SK-N-SH (cell line): ENCODE measurements at regions not wholly inside any gene's neighbourhood (a gene's known extent, or its start where the extent isn't known, plus 50 kb on each side); places are given as distances from the start of the nearest gene placed in this dataset.

ENCODE experiments used
- CTCF ChIA-PET: fragments of 300-600, 350-600 bp; formaldehyde crosslinking; extraction: SDS; loops from one replicate; lab custom pipeline; 2021; lab: Yijun Ruan, JAX
- POLR2A ChIA-PET: fragments of 350-600 bp; sonication (Branson Sonifier 250); formaldehyde crosslinking; extraction: SDS; loops from one replicate; lab custom pipeline; 2020; ENCODE audit warnings: antibody characterized with exemption, inconsistent platforms; lab: Yijun Ruan, JAX
- DNase-seq: peaks from one replicate; pipeline ENCODE4 v3.0.0; 2012
- H2AFZ ChIP-seq: fragments of 200-600 bp; sonication (generic); 2 replicates; pipeline ENCODE4 v1.8.1; 2016; ENCODE audit warnings: antibody characterized with exemption, mild to moderate bottlenecking, low read depth
- H3F3A ChIP-seq: fragments of 200-600 bp; sonication (generic); replicated peaks from 2 replicates; pipeline ENCODE3; 2016; ENCODE audit warnings: antibody characterized with exemption, mild to moderate bottlenecking; ENCODE audit not compliant: insufficient read depth
- H3K27ac ChIP-seq, 2 experiments: fragments of 200-500 bp in 1 of 2; fragments of 200-600 bp in 1 of 2; sonication (Bioruptor generic) in 1 of 2; sonication (generic), shearing (Covaris generic) in 1 of 2; 2 replicates each; pipeline versions ENCODE4 v1.5.1 to v1.6.1; 2014 to 2016; ENCODE audit warnings: low read depth in 2 of 2, inconsistent platforms in 1 of 2, low read length in 1 of 2, mild to moderate bottlenecking in 1 of 2, mixed read lengths in 1 of 2
- H3K27me3 ChIP-seq: fragments of 200-600 bp; sonication (generic), shearing (Covaris generic); 2 replicates; pipeline ENCODE4 v1.6.1; 2016; ENCODE audit warnings: mixed run types; ENCODE audit not compliant: insufficient read depth
- H3K36me3 ChIP-seq, 2 experiments: fragments of 200-500 bp in 1 of 2; fragments of 200-600 bp in 1 of 2; sonication (Bioruptor generic) in 1 of 2; sonication (generic) in 1 of 2; replicated peaks in 1 of 2; 2 replicates each; pipeline versions ENCODE3 to v1.5.1; 2014 to 2016; ENCODE audit warnings: low read length in 1 of 2, mild to moderate bottlenecking in 1 of 2; ENCODE audit not compliant: insufficient read depth in 2 of 2, control insufficient read depth in 1 of 2
- H3K4me1 ChIP-seq, 2 experiments: fragments of 200-500 bp in 1 of 2; fragments of 200-600 bp in 1 of 2; sonication (Bioruptor generic) in 1 of 2; sonication (generic), shearing (Covaris generic) in 1 of 2; 2 replicates each; pipeline versions ENCODE4 v1.5.1 to v1.6.1; 2014 to 2016; ENCODE audit warnings: low read depth in 1 of 2, low read length in 1 of 2, mixed run types in 1 of 2; ENCODE audit not compliant: insufficient read depth in 2 of 2, control insufficient read depth in 1 of 2
- H3K4me2 ChIP-seq: fragments of 200-600 bp; sonication (generic), shearing (Covaris generic); 2 replicates; pipeline ENCODE4 v1.6.1; 2017; ENCODE audit warnings: mixed run types
- H3K4me3 ChIP-seq, 2 experiments: fragments of 200-500 bp in 1 of 2; fragments of 200-600 bp in 1 of 2; sonication (Bioruptor generic) in 1 of 2; sonication (generic), shearing (Covaris generic) in 1 of 2; 2 replicates each; pipeline versions ENCODE4 v1.5.1 to v1.8.1; 2014 to 2016; ENCODE audit warnings: low read depth in 2 of 2, inconsistent platforms in 1 of 2, low read length in 1 of 2, mild to moderate bottlenecking in 1 of 2, mixed read lengths in 1 of 2, moderate library complexity in 1 of 2
- H3K79me2 ChIP-seq: fragments of 200-600 bp; sonication (generic); 2 replicates; pipeline ENCODE4 v1.8.1; 2017; ENCODE audit warnings: mild to moderate bottlenecking; ENCODE audit not compliant: insufficient read depth
- H3K9ac ChIP-seq: fragments of 200-600 bp; sonication (generic); 2 replicates; pipeline ENCODE4 v1.6.1; 2017; ENCODE audit warnings: mixed run types
- H3K9me2 ChIP-seq: fragments of 200-600 bp; sonication (generic); 2 replicates; pipeline ENCODE4 v1.6.1; 2017; ENCODE audit warnings: mixed run types
- H3K9me3 ChIP-seq: fragments of 200-600 bp; sonication (generic); 2 replicates; pipeline ENCODE4 v1.6.1; 2017; ENCODE audit warnings: mixed run types, mild to moderate bottlenecking, moderate library complexity
- H4K20me1 ChIP-seq: fragments of 200-600 bp; sonication (generic); 2 replicates; pipeline ENCODE4 v1.6.1; 2017; ENCODE audit warnings: mild to moderate bottlenecking, mixed run types; ENCODE audit not compliant: insufficient read depth
- EZH2phosphoT487 ChIP-seq: fragments of 200-600 bp; sonication (generic); IDR thresholded peaks from 2 replicates; pipeline ENCODE4 v1.6.1; 2017; ENCODE audit warnings: low read depth, mixed run types, mild to moderate bottlenecking, antibody characterized with exemption, moderate library complexity, borderline replicate concordance
- FOXJ3 ChIP-seq: sonication (generic); formaldehyde crosslinking; IDR thresholded peaks from 2 replicates; pipeline ENCODE4 v1.5.1; 2020; ENCODE audit warnings: mild to moderate bottlenecking, missing genetic modification reagents
- FOXM1 ChIP-seq: IDR thresholded peaks from 2 replicates; pipeline ENCODE4 v1.4.0; 2012; ENCODE audit warnings: low read depth, mild to moderate bottlenecking
- JUND ChIP-seq: IDR thresholded peaks from 2 replicates; pipeline ENCODE4 v1.4.0; 2012
- MEF2A ChIP-seq: IDR thresholded peaks from 2 replicates; pipeline ENCODE4 v1.4.0; 2012; ENCODE audit warnings: low read depth, borderline replicate concordance
- NFIC ChIP-seq: IDR thresholded peaks from 2 replicates; pipeline ENCODE4 v1.4.0; 2012; ENCODE audit warnings: borderline replicate concordance
- POLR2AphosphoS5 ChIP-seq: IDR thresholded peaks from 2 replicates; pipeline ENCODE4 v1.6.1; 2012; ENCODE audit warnings: low read depth, low read length
- RAD21 ChIP-seq: IDR thresholded peaks from 2 replicates; pipeline ENCODE4 v1.6.1; 2012; ENCODE audit warnings: mild to moderate bottlenecking, low read length
- RXRA ChIP-seq: IDR thresholded peaks from 2 replicates; pipeline ENCODE4 v1.4.0; 2012; ENCODE audit warnings: low read depth, mild to moderate bottlenecking, borderline replicate concordance
- SIN3A ChIP-seq: IDR thresholded peaks from 2 replicates; pipeline ENCODE4 v1.6.1; 2012; ENCODE audit warnings: low read depth, mild to moderate bottlenecking, low read length, moderate library complexity, borderline replicate concordance
- SMC3 ChIP-seq: IDR thresholded peaks from 2 replicates; pipeline ENCODE4 v1.6.1; 2012; ENCODE audit warnings: low read depth, low read length, improper control_type of control experiment
- TCF12 ChIP-seq: IDR thresholded peaks from 2 replicates; pipeline ENCODE4 v1.4.0; 2012
- YY1 ChIP-seq: IDR thresholded peaks from 2 replicates; pipeline ENCODE4 v1.4.0; 2012; ENCODE audit warnings: low read depth, mild to moderate bottlenecking
- WGBS: methylation state at CpG from one replicate; pipeline ENCODE4 v1.1.6; 2017; ENCODE audit warnings: low lambda C conversion rate; 5-methylcytosine and 5-hydroxymethylcytosine counted together
- TF ChIP-seq, protein P1 (sequence below): IDR thresholded peaks from 2 replicates; pipeline ENCODE4; 2012
- TF ChIP-seq, protein P2 (sequence below): fragments of 200-600 bp; sonication (generic); IDR thresholded peaks from 2 replicates; pipeline ENCODE4 v1.6.1; 2017; ENCODE audit warnings: antibody characterized with exemption, mild to moderate bottlenecking, moderate library complexity

DNA sequence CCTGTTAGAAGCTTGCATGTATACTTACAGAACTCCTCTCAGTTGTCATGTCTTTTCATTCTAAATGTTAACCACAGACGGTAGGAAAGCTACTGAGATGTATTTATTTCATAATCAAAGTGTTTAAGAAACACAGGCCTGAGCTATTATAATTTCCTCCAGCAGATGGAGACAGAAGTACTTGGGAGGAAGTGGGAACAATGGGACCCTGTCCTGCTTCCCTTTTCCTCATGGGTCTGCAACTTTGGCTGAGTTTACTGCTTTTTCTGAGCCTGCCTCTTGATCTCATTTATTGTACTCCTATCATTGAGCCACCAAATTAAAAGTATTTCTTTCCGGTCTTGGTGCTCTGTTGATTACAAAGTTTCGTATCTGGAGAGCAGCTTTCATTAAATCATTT lies 67.7 kb upstream of the SPANXN2 start:
- Histone ChIP-seq H3K4me3 (no peak overlapping the region), H4K20me1 (no peaks in the 10 kb centered on the region), H3K27me3 (no peaks in the 10 kb centered on the region), H3K36me3 (no peaks in the 10 kb centered on the region), H3K9me3 (no peaks in the 10 kb centered on the region), H3K9me2 (no peaks in the 10 kb centered on the region), H3F3A (no peaks in the 10 kb centered on the region), H3K27ac (no peak overlapping the region), H3K4me2 (no peak overlapping the region), H3K79me2 (no peaks in the 10 kb centered on the region), H3K9ac (no peak overlapping the region), H2AFZ (no peak overlapping the region), H3K4me1 (no peaks in the 10 kb centered on the region)
- TF ChIP-seq RAD21 (peak; percentile 67), FOXJ3 (no peak), SMC3 (peak; percentile 69), TCF12 (no peak)
- TF ChIP-seq, protein P1, sequence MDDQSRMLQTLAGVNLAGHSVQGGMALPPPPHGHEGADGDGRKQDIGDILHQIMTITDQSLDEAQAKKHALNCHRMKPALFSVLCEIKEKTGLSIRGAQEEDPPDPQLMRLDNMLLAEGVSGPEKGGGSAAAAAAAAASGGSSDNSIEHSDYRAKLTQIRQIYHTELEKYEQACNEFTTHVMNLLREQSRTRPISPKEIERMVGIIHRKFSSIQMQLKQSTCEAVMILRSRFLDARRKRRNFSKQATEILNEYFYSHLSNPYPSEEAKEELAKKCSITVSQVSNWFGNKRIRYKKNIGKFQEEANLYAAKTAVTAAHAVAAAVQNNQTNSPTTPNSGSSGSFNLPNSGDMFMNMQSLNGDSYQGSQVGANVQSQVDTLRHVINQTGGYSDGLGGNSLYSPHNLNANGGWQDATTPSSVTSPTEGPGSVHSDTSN = no peak
- TF ChIP-seq, protein P2, sequence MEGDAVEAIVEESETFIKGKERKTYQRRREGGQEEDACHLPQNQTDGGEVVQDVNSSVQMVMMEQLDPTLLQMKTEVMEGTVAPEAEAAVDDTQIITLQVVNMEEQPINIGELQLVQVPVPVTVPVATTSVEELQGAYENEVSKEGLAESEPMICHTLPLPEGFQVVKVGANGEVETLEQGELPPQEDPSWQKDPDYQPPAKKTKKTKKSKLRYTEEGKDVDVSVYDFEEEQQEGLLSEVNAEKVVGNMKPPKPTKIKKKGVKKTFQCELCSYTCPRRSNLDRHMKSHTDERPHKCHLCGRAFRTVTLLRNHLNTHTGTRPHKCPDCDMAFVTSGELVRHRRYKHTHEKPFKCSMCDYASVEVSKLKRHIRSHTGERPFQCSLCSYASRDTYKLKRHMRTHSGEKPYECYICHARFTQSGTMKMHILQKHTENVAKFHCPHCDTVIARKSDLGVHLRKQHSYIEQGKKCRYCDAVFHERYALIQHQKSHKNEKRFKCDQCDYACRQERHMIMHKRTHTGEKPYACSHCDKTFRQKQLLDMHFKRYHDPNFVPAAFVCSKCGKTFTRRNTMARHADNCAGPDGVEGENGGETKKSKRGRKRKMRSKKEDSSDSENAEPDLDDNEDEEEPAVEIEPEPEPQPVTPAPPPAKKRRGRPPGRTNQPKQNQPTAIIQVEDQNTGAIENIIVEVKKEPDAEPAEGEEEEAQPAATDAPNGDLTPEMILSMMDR = peak; percentile 88
- POLR2A ChIA-PET = no interaction called here
- CTCF ChIA-PET = interaction anchor here (0.7 to 2.1 kb wide), 6 partner anchors 9 to 1409 kb away, joined by 3 to 11 read pairs (median 4); no protein-coding TSS in a partner anchor
- DNase-seq = peak; percentile 8
- WGBS = 0% methylated on average over 3 of the region's 3 CpGs

DNA sequence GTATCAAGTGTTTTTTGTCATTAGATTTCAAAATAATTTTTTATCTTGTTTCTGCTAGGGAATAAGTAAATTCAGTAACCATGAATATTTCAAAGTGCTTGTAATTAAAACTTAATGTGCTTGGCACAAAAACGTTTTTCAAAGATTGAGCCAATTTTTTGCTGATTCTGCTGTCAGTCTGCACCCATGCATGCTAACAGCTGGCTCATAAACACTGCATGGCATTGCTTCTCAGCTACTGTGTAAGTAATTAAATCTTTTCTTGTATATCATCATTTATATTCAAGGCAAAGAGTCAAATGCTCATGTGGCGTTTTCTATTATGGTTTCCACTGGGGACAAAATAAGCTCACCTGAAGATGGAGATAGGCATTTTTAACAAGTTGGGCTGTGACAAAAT lies 66.8 kb upstream of the SPANXN2 start:
- no peak for DNase-seq
- no peaks in the 10 kb centered on the region for H3K79me2 ChIP-seq
- H3K36me3 ChIP-seq = no peaks in the 10 kb centered on the region
- H3K4me2 ChIP-seq = no peak overlapping the region
- H3K9me2 ChIP-seq = no peaks in the 10 kb centered on the region
- no peaks in the 10 kb centered on the region for H4K20me1 ChIP-seq
- no peak overlapping the region for H3K27ac ChIP-seq
- WGBS = 4% methylated on average over 2 of the region's 2 CpGs
- H3K9ac ChIP-seq = no peak overlapping the region
- H3F3A ChIP-seq = no peaks in the 10 kb centered on the region
- no peaks in the 10 kb centered on the region for H3K27me3 ChIP-seq
- H3K9me3 ChIP-seq = no peaks in the 10 kb centered on the region
- TF ChIP-seq EZH2phosphoT487 (no peak), YY1 (no peak), RXRA (no peak), SMC3 (no peak), FOXJ3 (no peak), NFIC (no peak), MEF2A (no peak), TCF12 (no peak), POLR2AphosphoS5 (no peak), JUND (no peak), SIN3A (no peak), FOXM1 (no peak)
- TF ChIP-seq, protein P2 = no peak
- POLR2A ChIA-PET = no interaction called here
- no peak overlapping the region for H3K4me3 ChIP-seq
- H3K4me1 ChIP-seq = no peaks in the 10 kb centered on the region
- CTCF ChIA-PET = interaction anchor here (1.2 to 1.5 kb wide), 2 partner anchors 10 to 1410 kb away, joined by 4 to 6 read pairs; no protein-coding TSS in a partner anchor
- H2AFZ ChIP-seq = no peak overlapping the region
